Spleen (tissue), 11 donors: ENCODE measurements at regions not wholly inside any gene's neighbourhood (a gene's known extent, or its start where the extent isn't known, plus 50 kb on each side); places are given as distances from the start of the nearest gene placed in this dataset.

Source experiments
- DNase-seq: peaks from one replicate; pipeline ENCODE4 v3.0.0-alpha.2; 2020
- H3K27ac ChIP-seq, 8 donors: fragments of 200-600 bp; sonication (generic) in 7 of 8; 1 replicate in 4 of 8; 2 replicates in 4 of 8; pipeline versions ENCODE4 v1.5.0 to v1.8.0; 2016 to 2021; ENCODE audit warnings: inconsistent platforms in 4 of 8, mild to moderate bottlenecking in 4 of 8, moderate library complexity in 1 of 8
- H3K27me3 ChIP-seq, 7 donors: fragments of 200-600 bp; sonication (generic) in 6 of 7; replicated peaks in 1 of 7; 1 replicate in 4 of 7; 2 replicates in 3 of 7; pipeline versions ENCODE4 v1.5.0 to v1.8.0; 2016 to 2021; ENCODE audit warnings: inconsistent platforms in 3 of 7, mild to moderate bottlenecking in 1 of 7
- H3K36me3 ChIP-seq, 6 donors: fragments of 200-600 bp; sonication (generic) in 5 of 6; 1 replicate in 4 of 6; 2 replicates in 2 of 6; pipeline versions ENCODE4 v1.5.0 to v1.8.0; 2016 to 2021; ENCODE audit warnings: inconsistent platforms in 2 of 6
- H3K4me1 ChIP-seq, 6 donors: fragments of 200-600 bp; sonication (generic) in 5 of 6; 1 replicate in 3 of 6; 2 replicates in 3 of 6; pipeline versions ENCODE4 v1.5.0 to v1.8.0; 2016 to 2021; ENCODE audit warnings: inconsistent platforms in 3 of 6
- H3K4me3 ChIP-seq, 8 donors: fragments of 200-600 bp; sonication (generic) in 7 of 8; 1 replicate in 4 of 8; 2 replicates in 4 of 8; pipeline versions ENCODE4 v1.5.0 to v1.8.0; 2016 to 2021; ENCODE audit warnings: inconsistent platforms in 4 of 8, mild to moderate bottlenecking in 4 of 8, moderate library complexity in 2 of 8
- H3K9me3 ChIP-seq, 8 donors: fragments of 200-600 bp; sonication (generic) in 7 of 8; 1 replicate in 4 of 8; 2 replicates in 4 of 8; pipeline versions ENCODE4 v1.5.0 to v1.8.0; 2016 to 2021; ENCODE audit warnings: inconsistent platforms in 4 of 8
- POLR2A ChIP-seq, 3 donors: fragments of 450-650 bp; IDR thresholded peaks; one replicate each; pipeline ENCODE4 v1.5.1; 2017; ENCODE audit warnings: antibody characterized with exemption in 3 of 3, mild to moderate bottlenecking in 1 of 3
- POLR2AphosphoS5 ChIP-seq, 3 donors: sonication (generic); formaldehyde crosslinking; IDR thresholded peaks; one replicate each; pipeline ENCODE4 v1.5.1; 2017; ENCODE audit warnings: antibody characterized with exemption in 3 of 3
- WGBS, 5 donors: extraction: QIAGEN DNeasy Blood & Tissue Kit in 3 of 5; methylation state at CpG; one replicate each; pipeline versions ENCODE4 v1.1.5 to v1.1.7; 2013 to 2018; 5-methylcytosine and 5-hydroxymethylcytosine counted together
- intact Hi-C: fragments of 100-400 bp; cut with DNase I; formaldehyde crosslinking; loops from one replicate; pipeline ENCODE4 v1.15.0; 2023; ENCODE audit warnings: low total_unique reads
- TF ChIP-seq, protein P1 (sequence below), 11 experiments: fragments of 200-600 bp in 7 of 11; fragments of 450-650 bp in 4 of 11; sonication (generic) in 4 of 11; IDR thresholded peaks in 8 of 11; conservative IDR thresholded peaks in 3 of 11; 1 replicate in 7 of 11; 2 replicates in 4 of 11; pipeline versions ENCODE4 v1.4.0 to v1.8.0; 2016 to 2021; ENCODE audit warnings: antibody characterized with exemption in 11 of 11, inconsistent platforms in 4 of 11, mild to moderate bottlenecking in 1 of 11
- donor health status: healthy with polysubstance abuse.
- donor health status: DM: no; HTN: no; CAD: no; lungs with moderate emphysema.
- donor health status: DM: no; HTN: no; CAD: no.
- donor health status: Bipolar disorder and iron deficiency.
- donor health status: healthy.
- donor health status: DM: no; HTN: no; CAD: no.
- donor health status: DM: yes; HTN: yes; CAD: no.

DNA sequence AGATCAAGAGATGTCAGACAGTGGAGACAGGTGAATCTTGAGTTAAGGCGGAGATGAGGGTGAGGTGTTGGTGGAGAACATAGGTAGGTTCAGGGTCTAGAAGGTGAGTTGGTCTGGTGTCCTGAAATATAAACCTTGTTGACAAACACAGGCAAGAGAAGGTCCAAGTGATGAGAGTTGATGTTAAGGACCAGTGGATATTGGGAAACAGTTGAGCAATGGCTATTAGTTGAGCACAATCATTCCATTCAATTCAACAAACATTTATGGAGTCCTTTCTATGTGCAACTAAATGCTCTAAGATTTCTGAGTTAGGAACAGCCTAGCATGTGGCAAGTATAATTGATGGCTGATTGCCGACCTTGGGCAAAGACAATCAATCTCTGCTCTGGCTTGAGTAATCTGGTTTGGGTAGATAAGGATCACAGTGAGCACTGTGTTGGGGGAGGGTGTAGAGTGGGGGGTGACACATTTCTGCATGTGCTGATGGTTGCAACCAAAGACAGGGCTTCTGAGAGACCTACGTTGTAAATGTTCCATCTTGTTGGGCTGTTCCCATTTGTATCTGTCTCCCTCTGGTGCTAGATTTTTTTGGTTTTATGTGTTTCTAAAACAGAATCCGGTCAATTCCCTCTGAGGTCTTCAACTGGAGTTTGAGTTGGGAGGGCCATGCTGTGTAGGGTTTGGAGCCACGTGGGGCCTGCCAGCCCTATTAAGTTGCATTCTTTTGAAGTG, 201.1 kb downstream of the BAMBI start:
- H3K9me3 ChIP-seq, result no peaks in the 10 kb centered on the region
- no peak overlapping the region for H3K27ac ChIP-seq
- no peak for DNase-seq
- peaks cover 0 to 18% (median 7%) of the 10 kb centered on the region in 6 donors for H3K4me1 ChIP-seq
- WGBS, 5 donors, result 64 to 79% (median 68%) methylated on average over 5 of the region's 5 CpGs
- no peaks in the 10 kb centered on the region for H3K27me3 ChIP-seq
- intact Hi-C loops, result no loop called here
- TF ChIP-seq, protein P1, sequence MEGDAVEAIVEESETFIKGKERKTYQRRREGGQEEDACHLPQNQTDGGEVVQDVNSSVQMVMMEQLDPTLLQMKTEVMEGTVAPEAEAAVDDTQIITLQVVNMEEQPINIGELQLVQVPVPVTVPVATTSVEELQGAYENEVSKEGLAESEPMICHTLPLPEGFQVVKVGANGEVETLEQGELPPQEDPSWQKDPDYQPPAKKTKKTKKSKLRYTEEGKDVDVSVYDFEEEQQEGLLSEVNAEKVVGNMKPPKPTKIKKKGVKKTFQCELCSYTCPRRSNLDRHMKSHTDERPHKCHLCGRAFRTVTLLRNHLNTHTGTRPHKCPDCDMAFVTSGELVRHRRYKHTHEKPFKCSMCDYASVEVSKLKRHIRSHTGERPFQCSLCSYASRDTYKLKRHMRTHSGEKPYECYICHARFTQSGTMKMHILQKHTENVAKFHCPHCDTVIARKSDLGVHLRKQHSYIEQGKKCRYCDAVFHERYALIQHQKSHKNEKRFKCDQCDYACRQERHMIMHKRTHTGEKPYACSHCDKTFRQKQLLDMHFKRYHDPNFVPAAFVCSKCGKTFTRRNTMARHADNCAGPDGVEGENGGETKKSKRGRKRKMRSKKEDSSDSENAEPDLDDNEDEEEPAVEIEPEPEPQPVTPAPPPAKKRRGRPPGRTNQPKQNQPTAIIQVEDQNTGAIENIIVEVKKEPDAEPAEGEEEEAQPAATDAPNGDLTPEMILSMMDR (IDR thresholded peaks at IDR 0.05 in 8 of 11, conservative IDR thresholded peaks at IDR 0.05 in 3 of 11), result no peak
- TF ChIP-seq POLR2A (IDR thresholded peaks at IDR 0.05) (no peak), POLR2AphosphoS5 (IDR thresholded peaks at IDR 0.05) (no peak)
- H3K4me3 ChIP-seq, result no peak overlapping the region
- H3K36me3 ChIP-seq, result no peaks in the 10 kb centered on the region

DNA sequence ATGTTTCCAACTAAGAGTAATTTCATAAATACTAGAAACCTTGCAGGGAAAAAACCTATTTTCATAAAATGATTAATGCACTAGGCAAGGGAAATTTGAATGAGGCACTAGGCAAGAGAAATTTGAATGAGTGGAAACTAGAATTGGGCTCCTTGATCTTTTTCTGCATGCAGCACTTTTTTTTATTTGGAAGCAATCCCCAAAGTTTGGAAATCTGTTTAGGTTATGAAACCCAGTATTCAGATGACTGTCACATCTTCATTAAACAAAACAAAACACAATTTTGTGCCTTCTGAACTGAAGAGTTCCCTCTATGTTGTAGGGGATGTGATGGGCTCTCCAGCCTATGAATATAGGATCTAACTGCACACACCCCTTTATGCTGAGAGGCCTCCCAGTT, 201.9 kb downstream of the BAMBI start:
- H3K4me1 ChIP-seq, result peaks cover 0 to 18% (median 7%) of the 10 kb centered on the region in 6 donors
- peak overlapping the region in 2 of 8 donors; percentile 34 to 50 for H3K27ac ChIP-seq
- intact Hi-C loops, result no loop called here

DNA sequence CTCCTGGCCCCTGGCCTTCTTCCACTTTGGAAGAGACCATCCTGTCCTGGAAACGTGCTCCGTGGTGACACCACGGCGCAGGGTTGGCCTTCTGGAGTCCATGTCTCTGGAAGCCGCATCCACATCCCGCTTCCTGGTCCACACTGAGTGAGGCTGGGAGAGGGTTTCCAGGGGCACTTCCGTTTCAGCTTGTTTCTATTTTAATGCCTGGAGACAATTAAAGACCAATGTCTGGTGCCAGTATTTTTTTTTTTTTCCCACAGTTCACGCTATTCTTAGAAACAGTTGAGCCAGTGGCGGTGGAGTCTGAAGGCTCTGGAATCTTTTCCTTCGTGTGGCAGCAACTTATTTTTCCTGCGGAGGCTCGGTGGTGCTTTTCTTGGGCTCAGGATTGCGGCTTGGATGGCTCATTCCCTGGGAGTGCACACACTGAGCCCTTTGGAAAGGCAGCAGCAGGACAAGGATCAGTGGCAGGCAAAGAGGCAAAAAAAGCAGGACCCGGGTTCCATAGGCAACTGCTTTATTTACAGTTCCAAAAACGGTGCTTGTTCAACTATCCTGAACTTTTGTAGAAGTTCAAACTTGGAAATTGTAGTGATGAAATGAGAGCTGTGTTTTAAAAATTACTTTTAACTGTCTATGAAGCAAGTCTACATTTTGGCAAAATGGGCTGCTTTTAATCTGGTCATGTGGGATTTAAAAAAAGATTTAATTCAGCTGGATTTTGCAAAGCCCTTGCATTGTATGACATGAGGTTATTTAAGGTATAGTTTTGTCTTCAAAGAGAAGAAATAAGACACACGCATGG, 202.8 kb downstream of the BAMBI start:
- Histone ChIP-seq H3K4me3 (no peak overlapping the region), H3K9me3 (no peaks in the 10 kb centered on the region), H3K36me3 (no peaks in the 10 kb centered on the region), H3K27ac (peak overlapping the region in 6 of 8 donors; percentile 7 to 50 (median 28)), H3K27me3 (no peaks in the 10 kb centered on the region), H3K4me1 (peaks cover 0 to 18% (median 7%) of the 10 kb centered on the region in 6 donors)
- 52 to 75% (median 70%) methylated on average over 16 of the region's 16 CpGs for WGBS, 5 donors
- intact Hi-C loops, result no loop called here
- peak in 1 of 3 donors; percentile 31 for TF ChIP-seq POLR2AphosphoS5 (IDR thresholded peaks at IDR 0.05)
- no peak for TF ChIP-seq POLR2A (IDR thresholded peaks at IDR 0.05)
- TF ChIP-seq, protein P1 (IDR thresholded peaks at IDR 0.05 in 8 of 11, conservative IDR thresholded peaks at IDR 0.05 in 3 of 11), result no peak
- DNase-seq, result no peak

More for the DNA sequence above, 201.9 kb downstream of the BAMBI start:
- no peak for DNase-seq
- Histone ChIP-seq H3K4me3 (no peak overlapping the region), H3K27me3 (no peaks in the 10 kb centered on the region), H3K36me3 (no peaks in the 10 kb centered on the region), H3K9me3 (no peaks in the 10 kb centered on the region)
- TF ChIP-seq POLR2A (IDR thresholded peaks at IDR 0.05) (no peak), POLR2AphosphoS5 (IDR thresholded peaks at IDR 0.05) (no peak)
- TF ChIP-seq, protein P1 (IDR thresholded peaks at IDR 0.05 in 8 of 11, conservative IDR thresholded peaks at IDR 0.05 in 3 of 11), result no peak

DNA sequence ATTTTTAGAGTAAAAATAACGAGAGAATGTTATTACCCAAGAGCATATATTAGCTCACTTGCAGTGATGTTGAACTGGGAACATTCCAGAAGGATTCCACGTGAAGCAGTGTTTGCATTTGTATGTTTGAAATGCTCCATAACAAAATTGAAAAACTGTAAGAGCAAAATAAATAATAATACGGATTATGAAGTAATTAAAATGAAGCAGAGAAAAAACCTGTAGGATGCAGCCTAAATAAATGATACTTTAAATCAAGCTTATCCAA, 203.3 kb downstream of the BAMBI start:
- intact Hi-C loops, result no loop called here
- Histone ChIP-seq H3K27ac (peak overlapping the region in 1 of 8 donors; percentile 7), H3K4me3 (no peak overlapping the region), H3K9me3 (no peaks in the 10 kb centered on the region), H3K27me3 (no peaks in the 10 kb centered on the region), H3K4me1 (peaks cover 0 to 18% (median 7%) of the 10 kb centered on the region in 6 donors), H3K36me3 (no peaks in the 10 kb centered on the region)
- WGBS, 5 donors, result 66 to 92% (median 83%) methylated on average over 3 of the region's 3 CpGs
- no peak for DNase-seq
- TF ChIP-seq, protein P1 (IDR thresholded peaks at IDR 0.05 in 8 of 11, conservative IDR thresholded peaks at IDR 0.05 in 3 of 11), result no peak
- no peak for TF ChIP-seq POLR2AphosphoS5 (IDR thresholded peaks at IDR 0.05)
- TF ChIP-seq POLR2A (IDR thresholded peaks at IDR 0.05), result no peak
